GM12864 (cell line): ENCODE measurements at regions not wholly inside any gene's neighbourhood (a gene's known extent, or its start where the extent isn't known, plus 50 kb on each side); places are given as distances from the start of the nearest gene placed in this dataset.

Experiments
- DNase-seq: peaks from one replicate; pipeline ENCODE4 v3.0.0-alpha.2; 2011; ENCODE audit warnings: low read depth
- H3K4me3 ChIP-seq: 2 replicates; pipeline ENCODE4 v1.5.1; 2011; ENCODE audit warnings: mild to moderate bottlenecking, low read depth, low read length, control low read depth
- CTCF ChIP-seq: IDR thresholded peaks from 2 replicates; pipeline ENCODE4 v1.5.1; 2011; ENCODE audit warnings: low read depth, mild to moderate bottlenecking, moderate library complexity, low read length, control low read depth, inconsistent platforms; ENCODE audit errors: missing control alignments

GRCh38 chr7:131019351-131019750, 285.3 kb upstream of the KLF14 start:
- H3K4me3 ChIP-seq = no peak overlapping the region
- DNase-seq = no peak
- no peak for TF ChIP-seq CTCF

- peak overlapping the region; percentile 42; the same call in 1 of the 2 replicates for H3K4me3 ChIP-seq
- TF ChIP-seq CTCF = no peak
- no peak for DNase-seq
Observed at GRCh38 chr7:131020759-131021261, 286.8 kb upstream of the KLF14 start.

- H3K4me3 ChIP-seq = peak overlapping the region; percentile 42; the same call in 1 of the 2 replicates
- DNase-seq = no peak
- no peak for TF ChIP-seq CTCF
Observed at GRCh38 chr7:131021460-131021859, 287.5 kb upstream of the KLF14 start.

- TF ChIP-seq CTCF = no peak
- H3K4me3 ChIP-seq = peak overlapping the region; percentile 42; the same call in 1 of the 2 replicates
- DNase-seq = no peak
Observed at GRCh38 chr7:131021902-131022301, 287.9 kb upstream of the KLF14 start.

GRCh38 chr7:131026297-131027000, 292.4 kb upstream of the KLF14 start:
- H3K4me3 ChIP-seq = no peak overlapping the region
- no peak for TF ChIP-seq CTCF
- DNase-seq = no peak

GRCh38 chr7:131027287-131027773, 293.3 kb upstream of the KLF14 start:
- no peak for TF ChIP-seq CTCF
- DNase-seq = no peak

GRCh38 chr7:131028295-131028694, 294.3 kb upstream of the KLF14 start:
- H3K4me3 ChIP-seq = no peak overlapping the region
- DNase-seq = no peak
- TF ChIP-seq CTCF = no peak

More at GRCh38 chr7:131027287-131027773, 293.3 kb upstream of the KLF14 start:
- no peak overlapping the region for H3K4me3 ChIP-seq
